HG02678 (cell line): ENCODE measurements at regions not wholly inside any gene's neighbourhood (a gene's known extent, or its start where the extent isn't known, plus 50 kb on each side); places are given as distances from the start of the nearest gene placed in this dataset.
"Not testable (repeated sequence)": the region's sequence is repeated elsewhere in the genome, so short reads cannot be mapped to it uniquely, and the experiment has no call there.

ENCODE experiments used
- ATAC-seq: cut with Tn5 transposase; IDR thresholded peaks from one replicate; pipeline ENCODE4 v1.9.1; 2021; ENCODE audit warnings: mild to moderate bottlenecking, moderate library complexity; ENCODE audit not compliant: unreplicated experiment

GRCh38 chr13:62711948-62712347, 1296.3 kb upstream of the PCDH20 start:
- not testable (repeated sequence) for ATAC-seq

DNA sequence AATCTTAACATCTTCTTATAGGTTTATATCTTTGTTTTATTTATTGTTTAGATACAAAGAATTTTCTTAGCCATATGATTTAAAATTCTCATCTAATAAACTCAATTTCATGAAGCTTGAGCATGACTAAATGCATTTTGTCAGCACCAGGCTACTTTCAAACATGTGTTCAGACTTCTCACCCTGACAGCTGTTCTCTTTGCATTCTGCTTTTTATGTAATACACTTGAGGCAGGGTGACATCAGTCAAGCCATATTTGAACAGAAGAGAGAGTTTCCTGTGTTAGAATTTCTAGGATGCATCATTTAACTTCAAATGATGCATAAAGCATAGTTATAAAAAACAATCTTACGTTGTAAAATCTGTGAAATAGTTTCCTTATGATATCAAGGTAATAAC, 1295.1 kb upstream of the PCDH20 start:
- ATAC-seq = no peak

- no peak for ATAC-seq
Observed at GRCh38 chr13:62706048-62706447, 1290.4 kb upstream of the PCDH20 start.

- no peak for ATAC-seq
Observed at GRCh38 chr13:62704875-62705274, 1289.2 kb upstream of the PCDH20 start.

GRCh38 chr13:62702502-62702901, 1286.9 kb upstream of the PCDH20 start:
- no peak for ATAC-seq

GRCh38 chr13:62697701-62698100, 1282.1 kb upstream of the PCDH20 start:
- no peak for ATAC-seq

GRCh38 chr13:62696490-62696889, 1280.8 kb upstream of the PCDH20 start:
- ATAC-seq = no peak

- ATAC-seq = no peak
Observed at GRCh38 chr13:62687732-62688131, 1272.1 kb upstream of the PCDH20 start.

- ATAC-seq = no peak
Observed at GRCh38 chr13:62684359-62684758, 1268.7 kb upstream of the PCDH20 start.

DNA sequence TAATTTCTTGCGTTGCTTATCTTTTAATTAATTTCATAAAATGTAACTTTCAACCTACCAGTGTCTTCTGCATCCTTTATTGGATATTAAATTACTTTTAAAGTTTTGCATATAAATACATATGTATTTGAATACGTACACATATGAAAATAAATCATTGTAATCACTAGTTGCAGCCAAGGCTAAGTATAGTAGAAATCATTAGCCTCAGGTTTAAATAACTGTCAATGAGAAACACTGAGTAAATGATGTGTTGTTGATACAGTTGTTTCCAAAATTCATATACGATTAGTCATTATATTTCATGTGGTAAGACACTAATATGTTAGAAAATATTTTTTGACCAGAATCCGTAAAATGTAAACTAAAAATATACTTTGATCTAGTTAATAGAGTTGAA, 1267.1 kb upstream of the PCDH20 start:
- no peak for ATAC-seq

GRCh38 chr13:62678039-62678438, 1262.4 kb upstream of the PCDH20 start:
- no peak for ATAC-seq

DNA sequence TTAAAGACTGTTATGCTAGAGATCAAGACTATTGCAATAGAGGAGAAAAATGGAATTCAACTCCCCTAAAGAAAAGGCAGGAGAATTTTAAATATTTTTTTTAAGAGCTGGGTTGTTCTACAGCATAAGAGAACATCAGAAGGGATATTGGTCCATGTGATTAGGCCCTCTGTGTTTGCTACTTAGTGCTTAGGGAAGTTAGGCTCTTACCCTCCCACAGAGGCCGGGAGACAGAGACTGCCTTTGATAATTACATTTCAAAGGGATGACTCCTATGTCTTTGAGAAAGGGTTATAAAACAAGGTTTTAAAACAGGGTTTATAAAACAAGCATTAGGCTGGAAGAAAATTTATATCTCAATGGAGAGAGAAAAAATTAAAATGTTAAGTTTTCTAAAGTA, 1248.1 kb upstream of the PCDH20 start:
- ATAC-seq = no peak

- ATAC-seq = no peak
Observed at GRCh38 chr13:62659365-62659764, 1243.7 kb upstream of the PCDH20 start.

DNA sequence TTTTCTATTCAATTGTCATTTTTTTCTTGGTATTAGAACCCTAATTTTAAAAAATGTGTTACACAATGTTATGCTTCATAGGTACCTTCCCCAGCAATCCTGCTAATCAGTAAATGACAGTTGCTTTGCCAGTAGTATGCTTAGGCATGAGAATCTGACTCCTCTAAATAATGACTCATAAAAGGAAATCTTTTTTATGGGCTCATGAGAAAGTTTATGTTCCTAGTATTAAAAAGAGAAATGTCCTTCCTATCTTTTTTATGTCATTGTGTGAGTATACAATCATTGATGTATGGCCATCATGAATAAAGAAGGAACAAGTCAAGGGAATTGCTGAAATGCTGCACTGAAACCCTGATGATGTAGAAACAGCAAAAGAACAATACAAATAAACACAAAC, 1237.7 kb upstream of the PCDH20 start:
- ATAC-seq = no peak

GRCh38 chr13:62643799-62644524, 1228.3 kb upstream of the PCDH20 start:
- ATAC-seq = peak; percentile 65

GRCh38 chr13:62643007-62643483, 1227.4 kb upstream of the PCDH20 start:
- ATAC-seq = no peak

DNA sequence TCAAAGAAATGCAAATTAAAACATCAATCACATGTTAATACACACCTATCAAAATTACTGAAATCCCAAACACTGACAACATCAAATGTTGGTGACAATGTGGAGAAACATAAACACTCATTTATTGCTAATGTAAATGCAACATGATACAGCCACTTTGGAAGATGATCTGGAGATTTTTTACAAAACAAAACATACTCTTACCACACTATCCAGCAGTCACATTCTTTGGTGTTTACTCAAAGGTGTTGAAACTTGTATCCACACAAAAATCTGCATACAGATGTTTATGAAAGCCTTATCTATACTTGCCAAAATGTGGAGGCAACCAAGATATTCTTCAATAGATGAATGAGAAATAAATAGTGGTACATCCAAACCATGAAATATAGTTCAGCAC, 1219.5 kb upstream of the PCDH20 start:
- no peak for ATAC-seq

DNA sequence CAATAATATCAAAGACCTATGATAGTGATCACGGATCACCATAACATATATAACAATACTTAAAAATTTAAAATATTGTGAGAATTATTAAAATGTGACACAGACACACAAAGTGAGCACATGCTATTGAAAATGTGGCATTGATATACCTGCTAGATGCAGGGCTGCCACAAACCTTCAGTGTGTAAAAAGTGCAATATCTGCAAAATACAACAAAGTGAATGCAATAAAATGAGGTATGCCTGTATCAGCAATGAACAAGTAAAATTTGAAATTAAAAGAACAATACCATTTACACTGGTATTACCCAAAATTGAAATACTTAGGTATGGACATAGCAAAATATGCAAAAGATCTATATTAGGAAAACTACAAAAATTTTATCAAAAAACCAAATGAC, 1217.8 kb upstream of the PCDH20 start:
- no peak for ATAC-seq

GRCh38 chr13:62631619-62632018, 1216.0 kb upstream of the PCDH20 start:
- ATAC-seq = no peak

DNA sequence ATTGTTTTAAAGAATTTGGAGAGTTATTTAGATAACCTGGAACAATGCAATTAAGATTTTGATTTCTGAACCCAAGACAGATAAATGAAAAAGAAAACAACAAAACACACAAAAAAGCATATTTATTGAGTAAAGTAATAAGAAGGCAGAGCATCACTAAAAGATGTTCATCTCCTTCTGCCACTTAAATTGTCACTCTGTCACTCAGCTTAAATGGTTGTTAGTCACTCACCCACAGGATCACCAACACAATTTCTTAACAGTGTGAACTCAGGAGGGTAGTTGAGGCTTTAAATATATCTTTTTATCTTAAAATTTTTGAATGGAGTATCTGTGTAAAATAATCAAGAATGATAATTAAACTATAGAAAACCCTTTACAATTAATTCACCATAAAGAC, 1215.5 kb upstream of the PCDH20 start:
- ATAC-seq = no peak

DNA sequence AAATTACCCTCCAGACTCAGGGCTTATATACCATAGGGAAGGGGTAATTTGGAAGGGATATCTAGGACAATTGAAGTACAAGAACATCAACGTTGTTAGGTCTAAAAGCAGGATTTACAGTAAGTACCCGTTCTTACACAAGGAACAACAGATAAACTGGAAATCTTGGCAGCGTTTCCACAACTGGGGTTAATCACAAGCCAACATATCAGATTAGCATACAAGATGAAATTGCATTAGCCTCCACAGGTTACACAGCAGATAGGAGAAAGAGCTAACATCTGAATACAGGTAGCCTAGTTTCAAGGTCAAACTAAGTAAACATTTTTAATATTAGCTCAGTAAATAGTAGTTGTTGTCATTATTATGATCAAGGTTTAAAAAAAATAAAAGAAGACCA, 1214.0 kb upstream of the PCDH20 start:
- ATAC-seq = no peak

- ATAC-seq = no peak
Observed at GRCh38 chr13:62627226-62627625, 1211.6 kb upstream of the PCDH20 start.

DNA sequence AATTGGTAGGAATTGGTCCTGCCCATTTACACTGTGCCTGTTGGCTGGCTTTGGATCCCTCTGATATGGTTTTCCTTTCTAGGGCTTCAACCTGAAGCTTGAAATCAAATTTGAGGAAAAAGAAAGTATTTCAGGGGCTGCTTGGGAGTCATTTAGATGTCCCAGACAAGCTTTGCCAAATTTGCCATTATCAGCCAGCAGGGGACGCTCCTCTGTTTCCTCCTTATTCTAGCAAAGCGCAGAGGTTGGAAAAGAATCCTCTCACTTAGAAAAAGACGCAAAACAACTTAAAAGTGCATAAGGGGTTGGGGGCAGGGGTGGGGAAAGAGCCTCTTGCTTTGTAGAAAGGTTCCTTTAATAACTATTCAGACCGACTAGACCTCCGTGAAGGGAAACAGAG, 1211.1 kb upstream of the PCDH20 start:
- ATAC-seq = no peak
